ENCODE measurements at regions not wholly inside any gene's neighbourhood (a gene's known extent, or its start where the extent isn't known, plus 50 kb on each side); places are given as distances from the start of the nearest gene placed in this dataset.

DNA sequence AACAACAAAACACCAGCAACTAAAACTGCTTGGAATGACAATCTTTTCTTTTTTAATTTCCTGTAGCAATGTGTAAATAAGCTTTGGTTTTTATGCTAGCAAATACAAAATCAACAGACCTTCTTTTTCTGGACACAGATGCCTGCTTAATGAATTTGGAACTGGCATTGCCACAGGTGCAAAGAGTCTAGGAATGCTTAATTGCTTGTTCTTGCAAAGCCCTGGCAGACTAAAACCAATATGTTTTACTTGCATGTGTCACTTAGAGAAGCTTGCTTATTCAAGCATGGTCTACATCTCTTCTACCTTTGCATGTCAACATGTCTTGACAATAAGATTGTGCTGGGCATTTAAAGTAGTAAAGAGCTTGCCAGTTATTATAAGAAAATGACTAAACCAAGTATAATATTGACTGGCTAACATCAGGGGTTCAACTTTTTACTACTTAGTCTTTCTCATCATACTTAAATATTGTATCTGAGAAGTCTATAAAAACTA, 656.7 kb upstream of the NDST4 start:
- TF ChIP-seq, protein P1, sequence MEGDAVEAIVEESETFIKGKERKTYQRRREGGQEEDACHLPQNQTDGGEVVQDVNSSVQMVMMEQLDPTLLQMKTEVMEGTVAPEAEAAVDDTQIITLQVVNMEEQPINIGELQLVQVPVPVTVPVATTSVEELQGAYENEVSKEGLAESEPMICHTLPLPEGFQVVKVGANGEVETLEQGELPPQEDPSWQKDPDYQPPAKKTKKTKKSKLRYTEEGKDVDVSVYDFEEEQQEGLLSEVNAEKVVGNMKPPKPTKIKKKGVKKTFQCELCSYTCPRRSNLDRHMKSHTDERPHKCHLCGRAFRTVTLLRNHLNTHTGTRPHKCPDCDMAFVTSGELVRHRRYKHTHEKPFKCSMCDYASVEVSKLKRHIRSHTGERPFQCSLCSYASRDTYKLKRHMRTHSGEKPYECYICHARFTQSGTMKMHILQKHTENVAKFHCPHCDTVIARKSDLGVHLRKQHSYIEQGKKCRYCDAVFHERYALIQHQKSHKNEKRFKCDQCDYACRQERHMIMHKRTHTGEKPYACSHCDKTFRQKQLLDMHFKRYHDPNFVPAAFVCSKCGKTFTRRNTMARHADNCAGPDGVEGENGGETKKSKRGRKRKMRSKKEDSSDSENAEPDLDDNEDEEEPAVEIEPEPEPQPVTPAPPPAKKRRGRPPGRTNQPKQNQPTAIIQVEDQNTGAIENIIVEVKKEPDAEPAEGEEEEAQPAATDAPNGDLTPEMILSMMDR (IDR thresholded peaks at IDR 0.05) = no peak
- TF ChIP-seq POLR2AphosphoS5 (IDR thresholded peaks at IDR 0.05; ENCODE audit: low read depth, low read length) = no peak
